Coronary artery (tissue), 2 donors: ENCODE measurements at regions not wholly inside any gene's neighbourhood (a gene's known extent, or its start where the extent isn't known, plus 50 kb on each side); places are given as distances from the start of the nearest gene placed in this dataset.
"Not testable (repeated sequence)": the region's sequence is repeated elsewhere in the genome, so short reads cannot be mapped to it uniquely, and the experiment has no call there.

ENCODE experiments used
- DNase-seq: peaks from one replicate; pipeline ENCODE4 v3.0.0-alpha.2; 2017; ENCODE audit warnings: low spot score
- H3K27ac ChIP-seq, 2 donors: fragments of 200-600 bp; sonication (generic); one replicate each; pipeline ENCODE4 v1.5.1; 2016 to 2019
- H3K4me3 ChIP-seq: fragments of 200-600 bp; sonication (generic); 2 replicates; pipeline ENCODE4 v1.5.1; 2016; ENCODE audit warnings: mild to moderate bottlenecking, moderate library complexity
- TF ChIP-seq, protein P1 (sequence below): fragments of 200-600 bp; sonication (generic); IDR thresholded peaks from one replicate; pipeline ENCODE4 v1.5.1; 2019; ENCODE audit warnings: antibody characterized with exemption

DNA sequence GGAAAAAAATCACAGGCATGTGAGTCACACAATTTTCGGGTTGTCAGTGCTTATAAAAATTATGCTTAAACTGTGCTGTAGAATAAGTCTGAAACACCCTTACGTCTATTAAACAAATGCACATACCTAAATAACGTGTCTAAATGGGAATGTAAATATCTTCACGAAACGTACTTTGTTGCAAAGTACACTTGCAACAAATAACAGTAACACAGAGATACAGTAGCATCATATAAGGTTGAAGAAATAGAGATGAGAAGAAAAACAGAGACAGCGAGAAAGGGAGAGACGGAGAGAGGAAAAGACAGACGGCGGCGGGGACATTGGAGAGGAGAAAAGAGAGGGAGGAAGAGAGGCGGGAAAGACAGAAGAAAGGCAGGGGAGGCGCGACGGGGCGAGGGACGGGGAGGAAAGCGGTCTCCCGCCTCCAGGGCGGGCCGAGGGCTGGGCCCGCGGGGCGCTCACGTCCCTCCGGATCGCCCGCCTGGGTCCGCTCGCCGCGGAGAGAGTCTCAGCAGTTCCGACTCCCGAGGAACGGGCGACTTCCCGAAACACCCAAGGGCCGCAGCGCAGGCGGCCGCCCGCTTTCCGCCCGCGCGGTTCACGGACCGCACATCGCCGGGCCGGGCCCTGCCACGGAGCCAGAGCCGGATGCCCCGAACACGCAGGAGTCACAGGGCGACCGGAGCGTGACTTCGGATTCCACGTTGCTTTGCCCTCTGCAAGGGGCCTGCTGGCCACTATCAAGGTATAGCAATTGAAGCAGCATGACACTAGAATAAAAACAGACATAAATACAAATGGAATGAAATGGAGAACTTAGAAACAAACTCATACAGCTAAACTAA is 153.4 kb downstream of the LMLN start:
- TF ChIP-seq, protein P1, sequence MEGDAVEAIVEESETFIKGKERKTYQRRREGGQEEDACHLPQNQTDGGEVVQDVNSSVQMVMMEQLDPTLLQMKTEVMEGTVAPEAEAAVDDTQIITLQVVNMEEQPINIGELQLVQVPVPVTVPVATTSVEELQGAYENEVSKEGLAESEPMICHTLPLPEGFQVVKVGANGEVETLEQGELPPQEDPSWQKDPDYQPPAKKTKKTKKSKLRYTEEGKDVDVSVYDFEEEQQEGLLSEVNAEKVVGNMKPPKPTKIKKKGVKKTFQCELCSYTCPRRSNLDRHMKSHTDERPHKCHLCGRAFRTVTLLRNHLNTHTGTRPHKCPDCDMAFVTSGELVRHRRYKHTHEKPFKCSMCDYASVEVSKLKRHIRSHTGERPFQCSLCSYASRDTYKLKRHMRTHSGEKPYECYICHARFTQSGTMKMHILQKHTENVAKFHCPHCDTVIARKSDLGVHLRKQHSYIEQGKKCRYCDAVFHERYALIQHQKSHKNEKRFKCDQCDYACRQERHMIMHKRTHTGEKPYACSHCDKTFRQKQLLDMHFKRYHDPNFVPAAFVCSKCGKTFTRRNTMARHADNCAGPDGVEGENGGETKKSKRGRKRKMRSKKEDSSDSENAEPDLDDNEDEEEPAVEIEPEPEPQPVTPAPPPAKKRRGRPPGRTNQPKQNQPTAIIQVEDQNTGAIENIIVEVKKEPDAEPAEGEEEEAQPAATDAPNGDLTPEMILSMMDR, result no peak
- DNase-seq, result no peak
- Histone ChIP-seq H3K4me3 (peak overlapping the region; percentile 60), H3K27ac (no peak overlapping the region)

DNA sequence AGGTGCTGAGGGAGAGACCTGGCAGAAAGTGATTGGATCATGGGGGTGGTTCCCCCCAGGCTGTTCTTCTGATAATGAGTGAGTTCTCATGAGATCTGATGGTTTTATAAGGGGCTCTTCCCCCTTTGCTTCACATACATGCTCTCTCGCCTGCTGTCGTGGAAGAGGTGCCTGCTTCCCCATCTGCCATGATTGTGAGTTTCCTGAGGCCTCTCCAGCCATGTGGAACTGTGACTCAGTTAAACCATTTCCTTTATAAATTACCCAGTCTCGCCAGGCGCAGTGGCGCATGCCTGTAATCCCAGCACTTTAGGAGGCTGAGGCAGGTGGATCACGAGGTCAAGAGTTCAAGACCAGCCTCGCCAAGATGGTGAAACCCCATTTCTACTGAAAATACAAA is 154.5 kb downstream of the LMLN start:
- not testable (repeated sequence) for DNase-seq, H3K27ac ChIP-seq, H3K4me3 ChIP-seq

DNA sequence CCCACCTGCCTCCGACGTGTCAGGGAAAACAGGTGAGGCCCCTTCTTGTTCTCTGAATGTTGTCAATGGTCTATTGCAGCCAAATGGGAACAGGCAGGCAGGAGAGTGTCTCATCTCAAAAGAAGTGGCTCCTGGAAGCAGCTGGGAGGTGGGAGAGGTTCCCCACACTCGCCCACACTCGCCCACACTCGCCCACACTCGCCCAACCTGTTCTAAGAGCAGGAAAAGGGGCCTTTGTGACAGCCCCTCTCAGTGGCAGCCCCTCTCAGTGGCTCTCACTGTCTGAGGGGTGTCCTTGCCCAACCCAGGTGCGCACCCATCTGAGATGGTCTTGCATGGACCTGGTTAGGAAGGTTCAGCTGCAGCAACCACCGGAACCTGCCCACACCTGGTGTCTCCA is 162.2 kb downstream of the LMLN start:
- not testable (repeated sequence) for H3K4me3 ChIP-seq, DNase-seq, H3K27ac ChIP-seq

GRCh38 chr3:198137038-198137835 is 177.2 kb downstream of the LMLN start:
- H3K27ac ChIP-seq, H3K4me3 ChIP-seq: not testable (repeated sequence)
- DNase-seq, result peak; percentile 50

DNA sequence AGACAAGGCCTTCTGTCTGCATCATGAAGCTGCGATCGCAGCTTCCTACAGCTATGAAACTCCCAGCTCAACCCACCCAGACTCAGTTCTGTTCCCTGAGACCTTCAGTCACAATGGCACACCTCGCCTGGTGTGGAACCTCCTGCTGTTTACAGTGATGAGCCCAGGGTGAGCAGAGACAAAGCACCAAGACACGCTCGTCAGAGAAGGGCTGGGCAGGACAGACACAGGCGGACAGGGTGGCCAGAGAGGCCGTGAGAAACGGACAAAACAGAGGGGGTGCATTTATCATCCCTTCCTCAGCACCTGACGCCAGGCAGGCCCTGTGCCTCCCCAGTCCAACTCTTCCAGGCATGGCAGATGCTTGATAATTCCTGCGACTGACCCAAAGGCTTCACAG is 178.2 kb downstream of the LMLN start:
- H3K4me3 ChIP-seq, H3K27ac ChIP-seq: not testable (repeated sequence)
- peak; percentile 46 for DNase-seq

GRCh38 chr3:198139037-198139436 is 179.0 kb downstream of the LMLN start:
- H3K27ac ChIP-seq, H3K4me3 ChIP-seq: not testable (repeated sequence)
- peak; percentile 28 for DNase-seq

DNA sequence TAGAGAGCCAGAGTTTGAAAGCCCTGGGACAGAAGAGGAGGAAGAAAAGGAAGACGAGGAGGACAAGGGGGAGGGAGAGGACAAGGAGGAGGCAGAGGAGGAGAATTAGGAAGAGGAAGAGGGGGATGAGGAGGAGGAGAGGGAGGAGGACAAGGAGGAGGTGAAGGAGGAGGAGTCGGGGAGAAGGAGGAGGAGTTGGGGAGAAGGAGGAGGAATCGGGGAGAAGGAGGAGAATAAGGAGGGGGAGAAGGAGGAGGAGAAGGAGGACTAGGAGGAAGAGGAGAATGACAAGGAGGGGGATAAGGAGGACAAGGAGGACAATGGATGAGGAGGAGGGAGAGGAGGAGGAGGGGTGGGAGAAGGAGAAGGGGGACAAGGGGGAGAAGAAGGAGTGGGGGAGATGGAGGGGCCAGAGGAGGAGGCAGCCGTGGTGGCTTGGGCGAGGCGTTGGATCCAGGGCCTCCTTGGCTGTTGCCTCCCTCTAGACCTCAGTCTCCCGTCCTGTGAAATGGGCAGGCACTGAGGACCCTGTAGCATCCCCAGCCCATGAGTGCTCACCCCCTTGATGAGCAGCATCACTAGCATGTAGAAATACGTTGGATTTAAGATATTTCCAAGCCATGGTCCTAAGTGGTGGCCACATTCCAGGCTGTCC is 179.6 kb downstream of the LMLN start:
- H3K27ac ChIP-seq, H3K4me3 ChIP-seq: not testable (repeated sequence)
- DNase-seq, result peak; percentile 55

- H3K27ac ChIP-seq, H3K4me3 ChIP-seq: not testable (repeated sequence)
- peak; percentile 9 for DNase-seq
These were observed 183.5 kb downstream of the LMLN start for GRCh38 chr3:198143300-198144137.

DNA sequence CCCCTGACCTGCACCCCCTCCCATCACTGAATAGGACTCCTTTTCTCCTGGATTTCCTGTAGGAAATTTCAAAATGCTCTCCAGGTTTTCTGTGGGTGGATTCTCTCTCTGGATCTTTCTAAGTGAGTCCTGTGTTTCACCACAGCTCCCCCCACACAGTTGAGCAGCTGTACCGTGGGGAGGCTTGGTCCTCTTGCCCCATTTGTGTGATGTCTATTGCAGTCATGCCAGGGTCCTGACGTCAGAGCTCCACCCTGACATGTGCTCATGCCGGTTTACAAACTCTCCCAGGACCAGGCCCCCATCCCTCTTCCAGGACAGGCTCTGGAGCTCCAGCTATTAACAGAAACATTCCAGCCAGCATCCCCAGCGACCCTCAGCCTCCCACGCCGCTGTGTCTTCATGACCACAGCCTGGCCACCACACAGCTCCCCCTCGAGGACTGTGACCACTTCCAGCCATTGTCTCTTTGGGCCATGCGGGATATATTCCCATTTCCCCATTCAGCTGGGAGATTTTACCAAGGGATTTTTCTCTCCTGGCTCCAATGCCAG is 185.3 kb downstream of the LMLN start:
- peak; percentile 78 for DNase-seq

GRCh38 chr3:198146070-198146469 is 186.1 kb downstream of the LMLN start:
- not testable (repeated sequence) for H3K27ac ChIP-seq, DNase-seq, H3K4me3 ChIP-seq

More for the DNA sequence above, 185.3 kb downstream of the LMLN start:
- not testable (repeated sequence) for H3K4me3 ChIP-seq, H3K27ac ChIP-seq

- H3K27ac ChIP-seq, H3K4me3 ChIP-seq, DNase-seq: not testable (repeated sequence)
These were observed 186.6 kb downstream of the LMLN start for GRCh38 chr3:198146559-198147164.

GRCh38 chr3:198147213-198147612 is 187.2 kb downstream of the LMLN start:
- not testable (repeated sequence) for H3K4me3 ChIP-seq, H3K27ac ChIP-seq, DNase-seq

- DNase-seq, result peak; percentile 40
- not testable (repeated sequence) for H3K27ac ChIP-seq, H3K4me3 ChIP-seq
These were observed 188.0 kb downstream of the LMLN start for GRCh38 chr3:198147993-198148392.

- not testable (repeated sequence) for DNase-seq, H3K27ac ChIP-seq, H3K4me3 ChIP-seq
These were observed 189.9 kb downstream of the LMLN start for GRCh38 chr3:198149904-198150303.

DNA sequence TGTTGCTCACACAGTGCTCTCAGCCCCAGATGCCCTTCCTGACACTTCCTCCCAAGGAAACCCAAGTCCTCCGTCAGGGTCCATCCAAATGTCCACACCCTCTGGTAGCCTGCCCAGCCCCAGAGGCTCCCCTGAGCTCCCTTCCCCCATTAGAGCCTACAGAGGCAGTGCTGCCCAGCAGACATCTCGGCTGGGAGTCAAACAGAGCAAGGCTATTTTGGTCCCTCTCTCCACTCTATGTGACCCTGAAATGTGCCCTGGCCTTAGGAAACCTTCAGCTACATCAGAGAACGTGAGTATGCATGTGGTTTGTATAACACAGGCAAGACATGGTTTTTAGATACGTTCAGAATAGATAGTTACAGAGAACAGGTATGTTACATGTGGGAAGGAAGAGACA is 191.8 kb downstream of the LMLN start:
- not testable (repeated sequence) for H3K27ac ChIP-seq, H3K4me3 ChIP-seq, DNase-seq

DNA sequence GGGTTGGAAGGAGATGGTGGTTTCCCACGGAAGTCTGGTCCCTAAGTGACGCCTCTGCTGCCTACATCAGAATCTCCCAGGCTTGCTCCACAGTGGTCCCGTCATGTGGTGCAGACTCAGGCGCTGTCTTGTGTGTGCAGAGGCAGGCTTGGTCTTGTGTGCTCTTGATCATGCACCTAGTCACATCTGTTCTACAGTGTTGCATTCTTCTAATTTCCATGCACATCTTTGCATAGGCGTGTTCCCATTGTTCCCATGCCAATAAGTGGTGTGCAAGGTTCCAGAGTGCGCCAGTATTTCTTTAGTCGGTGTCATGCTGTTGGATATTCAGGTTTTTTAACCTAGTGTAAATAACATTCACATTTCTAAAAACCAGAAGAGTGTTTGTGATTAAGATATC is 195.8 kb downstream of the LMLN start:
- not testable (repeated sequence) for H3K4me3 ChIP-seq, DNase-seq, H3K27ac ChIP-seq
